GM18909 (cell line): ENCODE measurements at regions not wholly inside any gene's neighbourhood (a gene's known extent, or its start where the extent isn't known, plus 50 kb on each side); places are given as distances from the start of the nearest gene placed in this dataset.

Source experiments
- ATAC-seq: cut with Tn5 transposase; IDR thresholded peaks from one replicate; pipeline ENCODE4 v1.9.1; 2021; ENCODE audit warnings: mild to moderate bottlenecking; ENCODE audit not compliant: unreplicated experiment, poor library complexity

GRCh38 chr10:128922172-128922571 lies 544.9 kb upstream of the MGMT start:
- ATAC-seq, result no peak

GRCh38 chr10:128922619-128923196 lies 544.3 kb upstream of the MGMT start:
- no peak for ATAC-seq

- no peak for ATAC-seq
These were observed 542.1 kb upstream of the MGMT start for GRCh38 chr10:128924918-128925317.

GRCh38 chr10:128926711-128927110 lies 540.3 kb upstream of the MGMT start:
- no peak for ATAC-seq

GRCh38 chr10:128927497-128928161 lies 539.4 kb upstream of the MGMT start:
- ATAC-seq, result no peak

GRCh38 chr10:128928231-128928836 lies 538.7 kb upstream of the MGMT start:
- ATAC-seq, result no peak

GRCh38 chr10:128929131-128929530 lies 537.9 kb upstream of the MGMT start:
- ATAC-seq, result no peak

GRCh38 chr10:128929767-128930166 lies 537.3 kb upstream of the MGMT start:
- ATAC-seq, result no peak

GRCh38 chr10:128930515-128930914 lies 536.5 kb upstream of the MGMT start:
- ATAC-seq, result no peak

- no peak for ATAC-seq
These were observed 534.8 kb upstream of the MGMT start for GRCh38 chr10:128932071-128932820.

GRCh38 chr10:128934492-128934891 lies 532.5 kb upstream of the MGMT start:
- ATAC-seq, result no peak

- ATAC-seq, result no peak
These were observed 530.6 kb upstream of the MGMT start for GRCh38 chr10:128936392-128936791.

GRCh38 chr10:128938558-128938957 lies 528.5 kb upstream of the MGMT start:
- no peak for ATAC-seq

GRCh38 chr10:128940081-128940480 lies 527.0 kb upstream of the MGMT start:
- no peak for ATAC-seq

GRCh38 chr10:128943111-128943510 lies 523.9 kb upstream of the MGMT start:
- ATAC-seq, result no peak

GRCh38 chr10:128945398-128945797 lies 521.6 kb upstream of the MGMT start:
- ATAC-seq, result no peak

GRCh38 chr10:128950159-128950915 lies 516.7 kb upstream of the MGMT start:
- no peak for ATAC-seq

GRCh38 chr10:128950916-128951275 lies 516.1 kb upstream of the MGMT start:
- no peak for ATAC-seq

GRCh38 chr10:128952856-128953255 lies 514.2 kb upstream of the MGMT start:
- ATAC-seq, result no peak

GRCh38 chr10:128956149-128956548 lies 510.9 kb upstream of the MGMT start:
- ATAC-seq, result no peak

GRCh38 chr10:128957221-128957620 lies 509.8 kb upstream of the MGMT start:
- no peak for ATAC-seq
